IMR-90 (cell line): ENCODE measurements at regions not wholly inside any gene's neighbourhood (a gene's known extent, or its start where the extent isn't known, plus 50 kb on each side); places are given as distances from the start of the nearest gene placed in this dataset.

Experiments
- ATAC-seq: fragments of 200-7000 bp; cut with Tn5 transposase; 2 replicates; pipeline ENCODE4 v1.9.1; 2020; ENCODE audit warnings: low read depth, mild to moderate bottlenecking, moderate library complexity
- BruUV-seq: library from RNA; stranded (reverse); fragments of 400-500 nt; replicated peaks from 2 replicates; lab custom pipeline; 2021; lab: Mats Ljungman, UMichigan
- CTCF ChIA-PET: fragments of 300-600 bp; formaldehyde crosslinking; extraction: SDS; loops from one replicate; lab custom pipeline; 2021; ENCODE audit warnings: antibody characterized with exemption; lab: Yijun Ruan, JAX
- POLR2A ChIA-PET: fragments of 300-600 bp; sonication (Branson Sonifier 250); formaldehyde crosslinking; loops from one replicate; lab custom pipeline; 2022; ENCODE audit warnings: antibody characterized with exemption; ENCODE audit not compliant: unreplicated experiment; lab: Charles Lee
- DNase-seq: peaks from one replicate; pipeline ENCODE4 v3.0.0; 2013
- H2AFZ ChIP-seq: replicated peaks from 2 replicates; pipeline ENCODE3; 2013; ENCODE audit warnings: low read length, mild to moderate bottlenecking; ENCODE audit not compliant: poor library complexity
- H2AK5ac ChIP-seq: 2 replicates; pipeline ENCODE4 v1.6.1; 2013; ENCODE audit warnings: low read depth, low read length, inconsistent platforms
- H2AK9ac ChIP-seq: replicated peaks from 2 replicates; pipeline ENCODE3; 2013; ENCODE audit warnings: mild to moderate bottlenecking, low read depth, low read length, moderate library complexity; ENCODE audit not compliant: poor library complexity
- H2BK120ac ChIP-seq: 2 replicates; pipeline ENCODE4 v1.6.1; 2013; ENCODE audit warnings: low read depth, low read length, inconsistent platforms
- H2BK15ac ChIP-seq: 3 replicates; pipeline ENCODE4 v1.6.1; 2013; ENCODE audit warnings: low read depth, low read length, inconsistent platforms
- H2BK20ac ChIP-seq: 2 replicates; pipeline ENCODE4 v1.6.1; 2013; ENCODE audit warnings: low read depth, mild to moderate bottlenecking, inconsistent platforms, low read length, moderate library complexity
- H2BK5ac ChIP-seq: 2 replicates; pipeline ENCODE4 v1.6.1; 2013; ENCODE audit warnings: mild to moderate bottlenecking, low read depth, low read length, inconsistent platforms; ENCODE audit not compliant: poor library complexity, severe bottlenecking
- H3K14ac ChIP-seq: replicated peaks from 2 replicates; pipeline ENCODE4 v1.6.1; 2013; ENCODE audit warnings: low read depth, low read length, inconsistent platforms
- H3K18ac ChIP-seq: 2 replicates; pipeline ENCODE4 v1.6.1; 2013; ENCODE audit warnings: low read depth, low read length, control low read depth
- H3K23ac ChIP-seq: 2 replicates; pipeline ENCODE4 v1.6.1; 2013; ENCODE audit warnings: low read depth, low read length, inconsistent platforms
- H3K27ac ChIP-seq: 2 replicates; pipeline ENCODE4 v1.5.1; 2013; ENCODE audit warnings: mild to moderate bottlenecking, control low read depth, low read length; ENCODE audit not compliant: insufficient read depth
- H3K27me3 ChIP-seq: 2 replicates; pipeline ENCODE4 v1.6.1; 2013; ENCODE audit warnings: low read length; ENCODE audit not compliant: control insufficient read depth, insufficient read depth
- H3K36me3 ChIP-seq: 2 replicates; pipeline ENCODE4 v1.6.1; 2013; ENCODE audit warnings: low read length, mixed read lengths; ENCODE audit not compliant: control insufficient read depth, insufficient read depth
- H3K4ac ChIP-seq: 2 replicates; pipeline ENCODE4 v1.6.1; 2013; ENCODE audit warnings: low read depth, low read length, inconsistent platforms
- H3K4me1 ChIP-seq: 2 replicates; pipeline ENCODE4 v1.6.1; 2013; ENCODE audit warnings: low read length, mixed read lengths; ENCODE audit not compliant: control insufficient read depth, insufficient read depth
- H3K4me2 ChIP-seq: 2 replicates; pipeline ENCODE4 v1.6.1; 2013; ENCODE audit warnings: low read depth, mild to moderate bottlenecking, control low read depth, low read length, moderate library complexity
- H3K4me3 ChIP-seq: 2 replicates; pipeline ENCODE4 v1.5.1; 2013; ENCODE audit warnings: low read depth, mild to moderate bottlenecking, control low read depth, low read length, moderate library complexity; ENCODE audit not compliant: insufficient read depth
- H3K56ac ChIP-seq: 2 replicates; pipeline ENCODE4 v1.6.1; 2013; ENCODE audit warnings: low read length, inconsistent platforms; ENCODE audit not compliant: insufficient read depth; ENCODE audit errors: extremely low read depth
- H3K79me1 ChIP-seq, 2 experiments: 2 replicates each; pipeline ENCODE4 v1.6.1; 2013; ENCODE audit warnings: low read length in 2 of 2, inconsistent platforms in 1 of 2, low read depth in 1 of 2
- H3K9ac ChIP-seq: 2 replicates; pipeline ENCODE4 v1.6.1; 2013; ENCODE audit warnings: low read depth, low read length, control low read depth
- H3K9me1 ChIP-seq: 2 replicates; pipeline ENCODE4 v1.6.1; 2013; ENCODE audit warnings: low read length, inconsistent platforms; ENCODE audit not compliant: insufficient read depth
- H3K9me3 ChIP-seq: 2 replicates; pipeline ENCODE4 v1.6.1; 2013; ENCODE audit warnings: low read length; ENCODE audit not compliant: control insufficient read depth, insufficient read depth
- H4K20me1 ChIP-seq: 2 replicates; pipeline ENCODE4 v1.6.1; 2013; ENCODE audit warnings: low read length, inconsistent platforms; ENCODE audit not compliant: insufficient read depth
- H4K5ac ChIP-seq: 2 replicates; pipeline ENCODE4 v1.6.1; 2013; ENCODE audit warnings: mild to moderate bottlenecking, low read depth, low read length, control low read depth
- H4K8ac ChIP-seq, 2 experiments: 2 replicates each; pipeline ENCODE4 v1.6.1; 2013; ENCODE audit warnings: low read depth in 2 of 2, low read length in 2 of 2, control low read depth in 1 of 2, inconsistent platforms in 1 of 2
- H4K91ac ChIP-seq: 2 replicates; pipeline ENCODE4 v1.6.1; 2013; ENCODE audit warnings: low read depth, low read length, inconsistent platforms; ENCODE audit not compliant: insufficient read depth
- BHLHE40 ChIP-seq: fragments of 150-350 bp; IDR thresholded peaks from 2 replicates; pipeline ENCODE4 v1.6.1; 2016; ENCODE audit warnings: mild to moderate bottlenecking, low read depth, low read length
- CEBPB ChIP-seq: IDR thresholded peaks from 2 replicates; pipeline ENCODE4 v1.6.1; 2012; ENCODE audit warnings: low read depth, low read length, improper control_type of control experiment
- CHD1 ChIP-seq: IDR thresholded peaks from 2 replicates; pipeline ENCODE4 v1.6.1; 2012; ENCODE audit warnings: low read depth, low read length, improper control_type of control experiment
- CTCF ChIP-seq: conservative IDR thresholded peaks from 2 replicates; pipeline ENCODE4 v1.5.1; 2012; ENCODE audit warnings: mild to moderate bottlenecking, low read depth, low read length, improper control_type of control experiment
- ELK1 ChIP-seq: fragments of 150-350 bp; IDR thresholded peaks from 2 replicates; pipeline ENCODE4 v1.6.1; 2016; ENCODE audit warnings: low read depth, mild to moderate bottlenecking, low read length, moderate library complexity, borderline replicate concordance
- FOS ChIP-seq: fragments of 150-350 bp; IDR thresholded peaks from 2 replicates; pipeline ENCODE4 v1.6.1; 2016; ENCODE audit warnings: low read depth, low read length
- MAFK ChIP-seq: IDR thresholded peaks from 2 replicates; pipeline ENCODE4 v1.6.1; 2012; ENCODE audit warnings: low read depth, low read length, improper control_type of control experiment
- MAZ ChIP-seq: IDR thresholded peaks from 2 replicates; pipeline ENCODE4 v1.6.1; 2012; ENCODE audit warnings: low read depth, mild to moderate bottlenecking, low read length, improper control_type of control experiment, moderate library complexity, borderline replicate concordance
- MXI1 ChIP-seq: IDR thresholded peaks from 2 replicates; pipeline ENCODE4 v1.6.1; 2012; ENCODE audit warnings: low read depth, mild to moderate bottlenecking, low read length, moderate library complexity, borderline replicate concordance
- NFE2L2 ChIP-seq: fragments of 150-350 bp; IDR thresholded peaks from 2 replicates; pipeline ENCODE4 v1.6.1; 2016; ENCODE audit warnings: low read depth, mild to moderate bottlenecking, low read length
- POLR2A ChIP-seq: IDR thresholded peaks from 2 replicates; pipeline ENCODE4 v1.6.1; 2012; ENCODE audit warnings: mild to moderate bottlenecking, low read depth, low read length
- RAD21 ChIP-seq: IDR thresholded peaks from 2 replicates; pipeline ENCODE4 v1.6.1; 2012; ENCODE audit warnings: low read length, improper control_type of control experiment
- RCOR1 ChIP-seq: IDR thresholded peaks from 2 replicates; pipeline ENCODE4 v1.6.1; 2012; ENCODE audit warnings: mild to moderate bottlenecking, low read length, improper control_type of control experiment; ENCODE audit not compliant: insufficient replicate concordance
- RFX5 ChIP-seq: IDR thresholded peaks from 2 replicates; pipeline ENCODE4 v1.8.0; 2012; ENCODE audit warnings: low read depth, mild to moderate bottlenecking, low read length, moderate library complexity
- SMC3 ChIP-seq: fragments of 150-350 bp; IDR thresholded peaks from 2 replicates; pipeline ENCODE4 v1.6.1; 2016; ENCODE audit warnings: low read depth, mild to moderate bottlenecking, antibody characterized with exemption, low read length, moderate library complexity
- USF2 ChIP-seq: fragments of 150-350 bp; IDR thresholded peaks from 2 replicates; pipeline ENCODE4 v1.6.1; 2017; ENCODE audit warnings: mild to moderate bottlenecking, antibody characterized with exemption, low read length, low read depth
- WGBS, 2 experiments: methylation state at CpG; one replicate each; pipeline versions ENCODE4 v1.1.5 to v1.1.7; 2013; ENCODE audit warnings: missing lambda C conversion rate in 2 of 2; ENCODE audit not compliant: insufficient read length in 1 of 2; ENCODE audit errors: extremely low coverage in 2 of 2; 5-methylcytosine and 5-hydroxymethylcytosine counted together
- dilution Hi-C: fragments of 300-500 bp; cut with HindIII; formaldehyde crosslinking; loops from one replicate; pipeline ENCODE4 v1.14.3; 2018; ENCODE audit warnings: low sequenced_read_pairs; ENCODE audit not compliant: unreplicated experiment
- in situ Hi-C: fragments of 300-500 bp; cut with MboI; formaldehyde crosslinking; loops from 3 replicates; pipeline ENCODE4 v1.14.3; 2019; ENCODE audit warnings: low sequenced_read_pairs, inconsistent platforms, mixed read lengths
- intact Hi-C: fragments of 100-400 bp; cut with micrococcal nuclease; formaldehyde crosslinking; loops from 2 replicates; pipeline ENCODE4 v1.10.0; 2022

- Histone ChIP-seq H3K27me3 (no peaks in the 10 kb centered on the region), H4K5ac (no peak overlapping the region), H4K8ac (no peak overlapping the region), H2BK20ac (no peak overlapping the region), H3K9me3 (no peaks in the 10 kb centered on the region), H3K27ac (no peak overlapping the region), H3K4ac (no peak overlapping the region), H2BK5ac (no peak overlapping the region), H2AK9ac (no peak overlapping the region), H3K14ac (no peak overlapping the region), H3K36me3 (no peaks in the 10 kb centered on the region), H2BK120ac (no peak overlapping the region), H4K20me1 (no peaks in the 10 kb centered on the region), H3K4me3 (no peak overlapping the region), H4K91ac (no peak overlapping the region), H3K23ac (no peak overlapping the region), H3K4me1 (no peaks in the 10 kb centered on the region), H3K9ac (no peak overlapping the region), H2AK5ac (no peak overlapping the region), H2AFZ (no peak overlapping the region), H3K79me1 (no peaks in the 10 kb centered on the region), H3K9me1 (no peaks in the 10 kb centered on the region), H3K18ac (no peak overlapping the region), H2BK15ac (no peak overlapping the region), H3K56ac (no peak overlapping the region), H3K4me2 (no peak overlapping the region)
- ChIA-PET CTCF (no interaction called here), POLR2A (no interaction called here)
- intact Hi-C loops: no loop called here
- no CpG with 5 or more reads among the region's 2 CpGs for WGBS, 2 experiments
- DNase-seq (no peak), ATAC-seq (no peak)
- TF ChIP-seq MAZ (no peak), CHD1 (no peak), RAD21 (no peak), BHLHE40 (no peak), RCOR1 (no peak), POLR2A (no peak), ELK1 (no peak), SMC3 (no peak), CTCF (no peak), RFX5 (no peak), MAFK (no peak), CEBPB (no peak), USF2 (no peak), NFE2L2 (no peak), FOS (no peak), MXI1 (no peak)
- no TSS peak for BruUV-seq
- in situ Hi-C loops: no loop called here
- dilution Hi-C loops: no loop called here
Observed at GRCh38 chr1:101089613-101090338, 64.2 kb upstream of the DPH5 start.
